Liver (tissue), 8 donors: ENCODE measurements at regions not wholly inside any gene's neighbourhood (a gene's known extent, or its start where the extent isn't known, plus 50 kb on each side); places are given as distances from the start of the nearest gene placed in this dataset.

ENCODE experiments used
- DNase-seq: peaks from one replicate; pipeline ENCODE4 v3.0.0-alpha.2; 2017; ENCODE audit warnings: low spot score
- H3K27ac ChIP-seq, 2 donors: one replicate each; pipeline ENCODE4 v1.7.0; 2013; ENCODE audit warnings: inconsistent platforms in 2 of 2, low read length in 2 of 2, control low read depth in 1 of 2, low read depth in 1 of 2, mild to moderate bottlenecking in 1 of 2
- H3K27me3 ChIP-seq, 4 donors: one replicate each; pipeline versions ENCODE4 v1.6.1 to v1.7.0; 2013; ENCODE audit warnings: low read length in 3 of 4, inconsistent platforms in 1 of 4, mild to moderate bottlenecking in 1 of 4, moderate library complexity in 1 of 4; ENCODE audit not compliant: control insufficient read depth in 4 of 4, insufficient read depth in 4 of 4
- H3K36me3 ChIP-seq, 4 donors: one replicate each; pipeline versions ENCODE4 v1.6.1 to v1.7.0; 2013; ENCODE audit warnings: low read length in 3 of 4, mild to moderate bottlenecking in 3 of 4, low read depth in 1 of 4, moderate library complexity in 1 of 4; ENCODE audit not compliant: control insufficient read depth in 4 of 4, insufficient read depth in 3 of 4
- H3K4me1 ChIP-seq, 4 donors: one replicate each; pipeline versions ENCODE4 v1.6.1 to v1.7.0; 2013; ENCODE audit warnings: low read length in 3 of 4, mild to moderate bottlenecking in 3 of 4, moderate library complexity in 1 of 4; ENCODE audit not compliant: control insufficient read depth in 4 of 4, insufficient read depth in 4 of 4
- H3K4me3 ChIP-seq, 3 donors: one replicate each; pipeline versions ENCODE4 v1.6.1 to v1.7.0; 2013; ENCODE audit warnings: low read length in 3 of 3, control low read depth in 1 of 3, low read depth in 1 of 3, mild to moderate bottlenecking in 1 of 3
- H3K9ac ChIP-seq, 2 donors: one replicate each; pipeline ENCODE4 v1.7.0; 2013; ENCODE audit warnings: low read length in 2 of 2, mild to moderate bottlenecking in 2 of 2, moderate library complexity in 2 of 2, control low read depth in 1 of 2, low read depth in 1 of 2
- H3K9me3 ChIP-seq, 4 donors: one replicate each; pipeline versions ENCODE4 v1.6.1 to v1.7.0; 2013; ENCODE audit warnings: low read length in 3 of 4; ENCODE audit not compliant: control insufficient read depth in 4 of 4
- EGR1 ChIP-seq, 2 donors: IDR thresholded peaks; 2 replicates each; pipeline ENCODE4 v1.6.1; 2016 to 2018; ENCODE audit warnings: antibody characterized with exemption in 2 of 2, low read depth in 2 of 2
- FOXA1 ChIP-seq: IDR thresholded peaks from 2 replicates; pipeline ENCODE4 v1.6.1; 2016; ENCODE audit warnings: antibody characterized with exemption
- GABPA ChIP-seq, 2 donors: IDR thresholded peaks in 1 of 2; conservative IDR thresholded peaks in 1 of 2; 2 replicates each; pipeline ENCODE4 v1.6.1; 2016; ENCODE audit warnings: antibody characterized with exemption in 2 of 2, mild to moderate bottlenecking in 1 of 2, moderate library complexity in 1 of 2
- HNF4A ChIP-seq, 2 donors: conservative IDR thresholded peaks; 2 replicates each; pipeline ENCODE4 v1.6.1; 2016; ENCODE audit warnings: antibody characterized with exemption in 2 of 2, mild to moderate bottlenecking in 2 of 2
- JUND ChIP-seq, 2 donors: IDR thresholded peaks; 2 replicates each; pipeline ENCODE4 v1.6.1; 2016; ENCODE audit warnings: antibody characterized with exemption in 2 of 2
- NR2F2 ChIP-seq: IDR thresholded peaks from 2 replicates; pipeline ENCODE4 v1.6.1; 2016; ENCODE audit warnings: antibody characterized with exemption
- RAD21 ChIP-seq, 2 donors: IDR thresholded peaks; 2 replicates each; pipeline ENCODE4 v1.6.1; 2016; ENCODE audit warnings: antibody characterized with exemption in 2 of 2, mild to moderate bottlenecking in 2 of 2
- RXRA ChIP-seq, 2 donors: IDR thresholded peaks; 2 replicates each; pipeline ENCODE4 v1.6.1; 2017 to 2018; ENCODE audit warnings: antibody characterized with exemption in 2 of 2, mild to moderate bottlenecking in 1 of 2
- SP1 ChIP-seq: IDR thresholded peaks from 2 replicates; pipeline ENCODE4 v1.6.1; 2018; ENCODE audit warnings: antibody characterized with exemption, mild to moderate bottlenecking
- TAF1 ChIP-seq: conservative IDR thresholded peaks from 2 replicates; pipeline ENCODE4 v1.6.1; 2016; ENCODE audit warnings: antibody characterized with exemption, mild to moderate bottlenecking
- YY1 ChIP-seq: IDR thresholded peaks from 2 replicates; pipeline ENCODE4 v1.6.1; 2016; ENCODE audit warnings: antibody characterized with exemption, mild to moderate bottlenecking
- WGBS: extraction: QIAGEN DNeasy Blood & Tissue Kit; methylation state at CpG from one replicate; pipeline ENCODE4 v1.1.7; 2013; 5-methylcytosine and 5-hydroxymethylcytosine counted together
- TF ChIP-seq, protein P1 (sequence below): fragments of 150-350 bp; IDR thresholded peaks from 2 replicates; pipeline ENCODE4 v1.5.1; 2017; ENCODE audit warnings: improper control_type of control experiment, low read depth, low read length; ENCODE audit not compliant: missing input control
- TF ChIP-seq, protein P2 (sequence below): IDR thresholded peaks from 2 replicates; pipeline ENCODE4 v1.6.1; 2016; ENCODE audit warnings: antibody characterized with exemption
- TF ChIP-seq, protein P3 (sequence below): IDR thresholded peaks from 2 replicates; pipeline ENCODE4 v1.6.1; 2016; ENCODE audit warnings: antibody characterized with exemption
- donor health status: healthy.
- donor health status: healthy.
- donor health status: healthy.
- donor health status: healthy.
- donor health status: healthy.

DNA sequence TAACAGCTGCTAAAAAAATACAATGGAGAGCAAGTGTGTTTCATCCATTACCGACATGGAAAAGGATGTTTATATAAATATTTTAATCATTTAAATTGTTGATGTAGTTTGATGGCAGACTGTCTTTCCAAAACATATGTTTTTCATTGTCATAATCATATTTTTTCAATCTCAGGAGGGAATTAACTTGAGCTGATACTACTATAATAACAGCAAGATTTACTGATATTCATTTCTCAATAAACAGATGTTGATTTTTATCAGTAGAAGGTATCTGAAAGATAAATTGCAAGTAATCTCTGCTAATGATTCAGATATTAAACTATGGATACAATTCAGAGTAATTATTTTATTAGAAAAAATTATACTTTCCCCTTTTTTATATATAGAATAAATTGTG is 274.9 kb upstream of the TMEFF2 start:
- no peak overlapping the region for H3K4me3 ChIP-seq
- H3K27me3 ChIP-seq = no peaks in the 10 kb centered on the region

DNA sequence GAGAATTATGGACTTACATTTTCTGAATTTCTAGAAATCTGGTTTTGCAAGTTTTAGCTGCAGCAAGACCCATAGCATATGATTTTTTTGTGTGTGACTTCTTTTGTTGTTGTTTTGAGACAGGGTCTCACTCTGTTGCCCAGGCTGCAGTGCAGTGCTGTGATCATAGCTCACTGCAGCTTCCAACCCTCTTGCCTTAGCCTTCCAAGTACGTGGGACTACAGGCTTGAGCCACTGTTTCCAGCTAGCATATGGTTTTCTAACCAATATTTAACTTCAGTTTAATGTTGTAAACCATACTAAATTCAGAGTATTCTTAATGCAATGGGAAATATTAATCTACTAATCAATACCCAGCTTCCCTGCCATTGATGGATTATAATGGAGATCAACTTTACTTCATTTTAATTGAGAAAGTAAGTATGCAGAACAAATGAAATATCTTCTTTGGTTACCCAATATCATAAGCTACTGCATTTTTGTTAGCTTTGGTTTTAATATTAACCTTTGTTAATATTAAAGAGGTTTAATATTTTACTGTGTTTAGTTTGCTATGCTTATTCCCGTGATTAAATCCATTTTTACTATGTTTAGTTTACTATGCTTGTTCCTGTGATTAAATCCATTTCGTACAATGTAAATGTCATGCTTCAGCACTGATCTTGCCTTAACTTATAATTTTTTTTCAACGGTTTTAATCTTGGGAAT is 273.4 kb upstream of the TMEFF2 start:
- WGBS = 56% methylated on average over 4 of the region's 4 CpGs
- no peak overlapping the region for H3K4me3 ChIP-seq
- H3K36me3 ChIP-seq = no peaks in the 10 kb centered on the region
- no peaks in the 10 kb centered on the region for H3K27me3 ChIP-seq
- no peak overlapping the region for H3K9ac ChIP-seq
- TF ChIP-seq NR2F2 = no peak
- TF ChIP-seq SP1 = no peak
- TF ChIP-seq HNF4A (conservative IDR thresholded peaks at IDR 0.05) = no peak
- no peak for TF ChIP-seq EGR1 (IDR thresholded peaks at IDR 0.05; ENCODE audit: low read depth in 2 of 2)
- TF ChIP-seq JUND (IDR thresholded peaks at IDR 0.05) = no peak
- no peak for TF ChIP-seq RXRA (IDR thresholded peaks at IDR 0.05)
- TF ChIP-seq, protein P1, sequence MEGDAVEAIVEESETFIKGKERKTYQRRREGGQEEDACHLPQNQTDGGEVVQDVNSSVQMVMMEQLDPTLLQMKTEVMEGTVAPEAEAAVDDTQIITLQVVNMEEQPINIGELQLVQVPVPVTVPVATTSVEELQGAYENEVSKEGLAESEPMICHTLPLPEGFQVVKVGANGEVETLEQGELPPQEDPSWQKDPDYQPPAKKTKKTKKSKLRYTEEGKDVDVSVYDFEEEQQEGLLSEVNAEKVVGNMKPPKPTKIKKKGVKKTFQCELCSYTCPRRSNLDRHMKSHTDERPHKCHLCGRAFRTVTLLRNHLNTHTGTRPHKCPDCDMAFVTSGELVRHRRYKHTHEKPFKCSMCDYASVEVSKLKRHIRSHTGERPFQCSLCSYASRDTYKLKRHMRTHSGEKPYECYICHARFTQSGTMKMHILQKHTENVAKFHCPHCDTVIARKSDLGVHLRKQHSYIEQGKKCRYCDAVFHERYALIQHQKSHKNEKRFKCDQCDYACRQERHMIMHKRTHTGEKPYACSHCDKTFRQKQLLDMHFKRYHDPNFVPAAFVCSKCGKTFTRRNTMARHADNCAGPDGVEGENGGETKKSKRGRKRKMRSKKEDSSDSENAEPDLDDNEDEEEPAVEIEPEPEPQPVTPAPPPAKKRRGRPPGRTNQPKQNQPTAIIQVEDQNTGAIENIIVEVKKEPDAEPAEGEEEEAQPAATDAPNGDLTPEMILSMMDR = no peak
- TF ChIP-seq YY1 = no peak
- TF ChIP-seq GABPA (IDR thresholded peaks at IDR 0.05 in 1 of 2, conservative IDR thresholded peaks at IDR 0.05 in 1 of 2) = no peak
- TF ChIP-seq, protein P2, sequence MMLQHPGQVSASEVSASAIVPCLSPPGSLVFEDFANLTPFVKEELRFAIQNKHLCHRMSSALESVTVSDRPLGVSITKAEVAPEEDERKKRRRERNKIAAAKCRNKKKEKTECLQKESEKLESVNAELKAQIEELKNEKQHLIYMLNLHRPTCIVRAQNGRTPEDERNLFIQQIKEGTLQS = no peak
- TF ChIP-seq, protein P3, sequence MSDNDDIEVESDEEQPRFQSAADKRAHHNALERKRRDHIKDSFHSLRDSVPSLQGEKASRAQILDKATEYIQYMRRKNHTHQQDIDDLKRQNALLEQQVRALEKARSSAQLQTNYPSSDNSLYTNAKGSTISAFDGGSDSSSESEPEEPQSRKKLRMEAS = no peak
- no peak for TF ChIP-seq FOXA1
- no peak for TF ChIP-seq RAD21 (IDR thresholded peaks at IDR 0.05)
- TF ChIP-seq TAF1 = no peak
- H3K9me3 ChIP-seq = no peaks in the 10 kb centered on the region
- no peak for DNase-seq
- no peak overlapping the region for H3K27ac ChIP-seq
- H3K4me1 ChIP-seq = no peaks in the 10 kb centered on the region

More for the DNA sequence above, 274.9 kb upstream of the TMEFF2 start:
- H3K4me1 ChIP-seq = no peaks in the 10 kb centered on the region
- H3K9ac ChIP-seq = no peak overlapping the region
- DNase-seq = no peak
- H3K36me3 ChIP-seq = no peaks in the 10 kb centered on the region
- H3K9me3 ChIP-seq = no peaks in the 10 kb centered on the region
- 82% methylated on average over 1 of the region's 1 CpG for WGBS
- no peak overlapping the region for H3K27ac ChIP-seq
- TF ChIP-seq JUND (IDR thresholded peaks at IDR 0.05) (no peak), RAD21 (IDR thresholded peaks at IDR 0.05) (no peak)
- TF ChIP-seq, protein P1 = no peak
